GM19351 (cell line): ENCODE measurements at regions not wholly inside any gene's neighbourhood (a gene's known extent, or its start where the extent isn't known, plus 50 kb on each side); places are given as distances from the start of the nearest gene placed in this dataset.

Source experiments
- ATAC-seq: cut with Tn5 transposase; IDR thresholded peaks from one replicate; pipeline ENCODE4 v1.9.1; 2021; ENCODE audit warnings: mild to moderate bottlenecking, moderate library complexity; ENCODE audit not compliant: unreplicated experiment

GRCh38 chr20:24894488-24894887 lies 54.6 kb upstream of the CST7 start:
- ATAC-seq = no peak

GRCh38 chr20:24894967-24895366 lies 54.1 kb upstream of the CST7 start:
- ATAC-seq = no peak

DNA sequence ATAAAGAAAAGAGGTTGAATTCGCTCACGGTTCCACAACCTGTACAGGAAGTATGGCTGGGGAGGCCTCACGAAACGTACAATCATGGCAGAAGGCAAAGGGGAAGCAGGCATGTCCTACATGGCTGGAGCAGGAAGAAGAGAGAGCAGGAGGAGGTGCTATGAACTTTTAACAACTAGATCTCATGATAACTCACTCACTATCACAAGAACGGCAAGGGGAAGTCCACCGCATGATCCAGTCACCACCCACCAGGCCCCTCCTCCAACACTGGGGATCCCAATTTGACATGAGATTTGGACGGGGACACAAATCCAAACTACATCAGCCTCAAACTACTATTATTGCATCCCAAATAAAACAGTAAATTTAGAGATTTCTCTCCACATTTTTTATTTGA lies 53.6 kb upstream of the CST7 start:
- ATAC-seq = no peak

DNA sequence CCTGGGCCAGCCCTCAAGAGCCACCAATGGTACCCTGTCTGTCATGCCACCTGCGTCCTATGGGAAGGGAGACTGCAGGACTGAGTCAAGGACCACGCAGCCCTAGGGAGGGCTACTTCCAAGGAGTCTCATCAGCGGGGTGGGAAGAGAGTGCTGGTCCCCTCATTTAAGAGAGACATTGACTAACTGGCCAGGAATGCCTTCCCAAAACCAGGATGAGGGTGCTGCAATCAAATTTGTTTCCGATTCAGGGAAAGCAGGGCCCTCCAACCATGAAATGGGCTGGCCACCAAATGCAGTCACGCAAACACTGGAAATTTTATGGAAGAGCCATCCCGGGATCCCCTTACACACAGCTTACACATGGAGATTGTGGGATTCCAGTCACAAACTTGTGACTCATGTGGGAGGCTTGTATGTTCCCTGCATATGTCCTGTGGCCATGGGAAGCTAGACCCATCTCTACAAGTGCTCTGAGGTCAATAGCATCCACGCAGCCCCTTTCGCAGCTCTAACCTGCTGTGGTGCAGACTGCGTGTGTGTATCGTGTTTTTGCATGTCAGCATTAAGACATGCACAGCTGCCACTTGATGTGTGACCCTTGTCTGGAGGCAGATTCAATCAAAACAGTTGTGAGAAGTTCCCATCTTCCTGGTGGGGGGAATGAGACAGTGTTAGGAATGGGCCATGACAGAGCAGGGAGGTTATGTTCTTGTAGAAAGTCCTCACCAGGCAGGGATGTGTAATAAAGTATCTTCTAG lies 53.0 kb upstream of the CST7 start:
- ATAC-seq = no peak

- no peak for ATAC-seq
These were observed 52.1 kb upstream of the CST7 start for GRCh38 chr20:24896984-24897383.

- no peak for ATAC-seq
These were observed 51.1 kb upstream of the CST7 start for GRCh38 chr20:24897974-24898373.

DNA sequence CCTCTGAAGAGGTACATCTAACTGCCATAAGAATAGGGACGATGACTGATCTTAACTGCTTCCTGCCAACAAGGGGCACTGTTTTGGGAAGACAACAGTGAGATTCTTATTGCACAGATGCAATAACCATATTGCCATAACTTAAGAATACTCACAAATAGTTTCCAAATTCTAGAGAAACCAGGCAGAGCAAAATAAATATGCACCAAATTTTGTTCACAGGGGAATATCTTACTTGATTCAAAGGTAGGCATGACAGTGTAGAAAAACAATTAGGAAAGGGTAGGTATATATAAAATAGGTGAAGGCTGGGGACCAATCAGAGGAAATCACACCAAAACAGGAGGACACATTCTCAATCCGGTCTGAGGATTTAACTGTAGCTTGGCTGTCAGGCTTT lies 49.9 kb upstream of the CST7 start:
- ATAC-seq = no peak
